Ascending aorta (tissue), 2 donors: ENCODE measurements at regions not wholly inside any gene's neighbourhood (a gene's known extent, or its start where the extent isn't known, plus 50 kb on each side); places are given as distances from the start of the nearest gene placed in this dataset.

ENCODE experiments used
- DNase-seq, 2 donors: peaks; one replicate each; pipeline ENCODE4 v3.0.0-alpha.2; 2019; ENCODE audit warnings: low spot score in 2 of 2
- H3K27ac ChIP-seq, 2 donors: fragments of 200-600 bp; sonication (generic); one replicate each; pipeline ENCODE4 v1.5.1; 2016 to 2017; ENCODE audit warnings: mild to moderate bottlenecking in 1 of 2
- H3K27me3 ChIP-seq: fragments of 200-600 bp; sonication (generic); one replicate; pipeline ENCODE4 v1.5.1; 2017
- H3K36me3 ChIP-seq, 2 donors: fragments of 200-600 bp; sonication (generic); one replicate each; pipeline ENCODE4 v1.5.1; 2016
- H3K4me1 ChIP-seq, 2 donors: fragments of 200-600 bp; sonication (generic); one replicate each; pipeline ENCODE4 v1.5.1; 2016 to 2017; ENCODE audit warnings: mild to moderate bottlenecking in 1 of 2
- H3K4me3 ChIP-seq, 2 donors: fragments of 200-600 bp; sonication (generic); one replicate each; pipeline ENCODE4 v1.5.1; 2016 to 2017; ENCODE audit warnings: mild to moderate bottlenecking in 1 of 2
- H3K9me3 ChIP-seq, 2 donors: fragments of 200-600 bp; sonication (generic); one replicate each; pipeline ENCODE4 v1.5.1; 2016
- intact Hi-C: fragments of 100-400 bp; cut with DNase I; formaldehyde crosslinking; loops from one replicate; pipeline ENCODE4 v1.15.1; 2023
- TF ChIP-seq, protein P1 (sequence below), 3 experiments: fragments of 200-600 bp in 2 of 3; fragments of 450-650 bp in 1 of 3; sonication (generic) in 2 of 3; IDR thresholded peaks; one replicate each; pipeline ENCODE4 v1.5.1; 2016 to 2019; ENCODE audit warnings: antibody characterized with exemption in 3 of 3, mild to moderate bottlenecking in 1 of 3, moderate library complexity in 1 of 3

GRCh38 chr12:22858849-22859570, 234.0 kb downstream of the ETNK1 start:
- TF ChIP-seq, protein P1, sequence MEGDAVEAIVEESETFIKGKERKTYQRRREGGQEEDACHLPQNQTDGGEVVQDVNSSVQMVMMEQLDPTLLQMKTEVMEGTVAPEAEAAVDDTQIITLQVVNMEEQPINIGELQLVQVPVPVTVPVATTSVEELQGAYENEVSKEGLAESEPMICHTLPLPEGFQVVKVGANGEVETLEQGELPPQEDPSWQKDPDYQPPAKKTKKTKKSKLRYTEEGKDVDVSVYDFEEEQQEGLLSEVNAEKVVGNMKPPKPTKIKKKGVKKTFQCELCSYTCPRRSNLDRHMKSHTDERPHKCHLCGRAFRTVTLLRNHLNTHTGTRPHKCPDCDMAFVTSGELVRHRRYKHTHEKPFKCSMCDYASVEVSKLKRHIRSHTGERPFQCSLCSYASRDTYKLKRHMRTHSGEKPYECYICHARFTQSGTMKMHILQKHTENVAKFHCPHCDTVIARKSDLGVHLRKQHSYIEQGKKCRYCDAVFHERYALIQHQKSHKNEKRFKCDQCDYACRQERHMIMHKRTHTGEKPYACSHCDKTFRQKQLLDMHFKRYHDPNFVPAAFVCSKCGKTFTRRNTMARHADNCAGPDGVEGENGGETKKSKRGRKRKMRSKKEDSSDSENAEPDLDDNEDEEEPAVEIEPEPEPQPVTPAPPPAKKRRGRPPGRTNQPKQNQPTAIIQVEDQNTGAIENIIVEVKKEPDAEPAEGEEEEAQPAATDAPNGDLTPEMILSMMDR (IDR thresholded peaks at IDR 0.05): no peak
- H3K4me3 ChIP-seq: no peak overlapping the region
- intact Hi-C loops: loop anchor here (5.0 kb wide), 2 partner anchors 147 to 343 kb away; no protein-coding TSS in a partner anchor

GRCh38 chr12:22860926-22861325, 236.0 kb downstream of the ETNK1 start:
- no peak overlapping the region for H3K4me3 ChIP-seq
- TF ChIP-seq, protein P1 (IDR thresholded peaks at IDR 0.05): no peak
- H3K36me3 ChIP-seq: no peaks in the 10 kb centered on the region
- no peaks in the 10 kb centered on the region for H3K27me3 ChIP-seq
- DNase-seq: no peak
- H3K9me3 ChIP-seq: no peaks in the 10 kb centered on the region
- intact Hi-C loops: no loop called here
- no peaks in the 10 kb centered on the region for H3K4me1 ChIP-seq
- H3K27ac ChIP-seq: no peak overlapping the region

More at GRCh38 chr12:22858849-22859570, 234.0 kb downstream of the ETNK1 start:
- Histone ChIP-seq H3K9me3 (no peaks in the 10 kb centered on the region), H3K4me1 (no peaks in the 10 kb centered on the region), H3K36me3 (no peaks in the 10 kb centered on the region), H3K27ac (no peak overlapping the region), H3K27me3 (no peaks in the 10 kb centered on the region)
- DNase-seq: no peak

- no peaks in the 10 kb centered on the region for H3K27me3 ChIP-seq
- H3K36me3 ChIP-seq: no peaks in the 10 kb centered on the region
- no peaks in the 10 kb centered on the region for H3K9me3 ChIP-seq
- no peak overlapping the region for H3K4me3 ChIP-seq
- TF ChIP-seq, protein P1 (IDR thresholded peaks at IDR 0.05): no peak
- H3K4me1 ChIP-seq: no peaks in the 10 kb centered on the region
- H3K27ac ChIP-seq: no peak overlapping the region
- no peak for DNase-seq
- intact Hi-C loops: no loop called here
Measured at GRCh38 chr12:22865822-22866221, 240.9 kb downstream of the ETNK1 start.

DNA sequence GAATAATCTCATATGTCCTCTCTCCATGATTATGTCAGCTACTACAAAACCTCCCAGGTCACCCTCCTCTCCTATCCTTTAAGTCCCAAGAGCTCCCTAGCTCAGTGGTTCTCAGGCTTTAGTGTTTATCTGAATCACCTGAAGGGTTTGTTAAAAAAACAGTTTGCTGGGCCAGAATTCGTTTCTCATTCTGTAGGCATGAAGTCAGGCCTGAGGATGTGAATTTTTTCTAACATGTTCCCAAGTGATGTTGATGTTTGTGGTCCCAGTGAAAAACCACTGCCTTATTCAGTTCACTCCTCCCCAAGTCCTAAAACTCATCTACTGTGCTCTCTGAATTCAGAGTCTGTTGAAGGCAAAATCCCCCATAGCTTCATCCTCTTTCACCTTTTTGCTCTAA, 241.4 kb downstream of the ETNK1 start:
- no peak for DNase-seq
- Histone ChIP-seq H3K4me1 (no peaks in the 10 kb centered on the region), H3K9me3 (no peaks in the 10 kb centered on the region), H3K27ac (no peak overlapping the region), H3K4me3 (no peak overlapping the region), H3K27me3 (no peaks in the 10 kb centered on the region), H3K36me3 (no peaks in the 10 kb centered on the region)
- TF ChIP-seq, protein P1 (IDR thresholded peaks at IDR 0.05): no peak
- intact Hi-C loops: no loop called here

DNA sequence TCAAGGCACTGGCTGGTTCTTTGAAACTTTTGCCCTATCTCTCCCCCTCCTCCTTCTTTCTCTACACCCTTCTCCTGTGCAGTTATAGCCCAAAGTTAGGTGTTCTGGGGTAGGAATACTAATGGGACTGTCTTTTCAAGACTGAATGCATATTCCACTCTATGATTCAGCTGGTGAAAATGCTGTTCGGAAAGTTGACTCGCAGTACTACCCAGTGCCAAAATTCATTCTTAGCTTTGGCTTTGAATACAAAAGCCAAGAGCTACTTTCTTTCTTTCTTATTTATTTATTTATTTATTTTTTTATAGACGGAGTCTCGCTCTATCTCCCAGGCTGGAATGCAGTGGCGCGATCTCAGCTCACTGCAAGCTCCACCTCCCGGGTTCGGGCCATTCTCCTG, 249.2 kb downstream of the ETNK1 start:
- TF ChIP-seq, protein P1 (IDR thresholded peaks at IDR 0.05): no peak
- no peak for DNase-seq
- intact Hi-C loops: no loop called here
- H3K27ac ChIP-seq: peak overlapping the region in 1 of 2 donors; percentile 22
- H3K27me3 ChIP-seq: no peaks in the 10 kb centered on the region
- H3K9me3 ChIP-seq: peaks cover 0 to 13% of the 10 kb centered on the region in 2 donors
- no peaks in the 10 kb centered on the region for H3K4me1 ChIP-seq
- no peaks in the 10 kb centered on the region for H3K36me3 ChIP-seq
- no peak overlapping the region for H3K4me3 ChIP-seq
